HEK293T (cell line): ENCODE measurements at regions not wholly inside any gene's neighbourhood (a gene's known extent, or its start where the extent isn't known, plus 50 kb on each side); places are given as distances from the start of the nearest gene placed in this dataset.

Experiments
- CTCF ChIA-PET: fragments of 350-600 bp; formaldehyde crosslinking; extraction: SDS; loops from one replicate; lab custom pipeline; 2021; ENCODE audit warnings: antibody characterized with exemption, inconsistent platforms; lab: Yijun Ruan, JAX
- POLR2A ChIA-PET: fragments of 350-600 bp; formaldehyde crosslinking; extraction: SDS; loops from one replicate; lab custom pipeline; 2020; ENCODE audit warnings: antibody characterized with exemption, inconsistent platforms; lab: Yijun Ruan, JAX
- DNase-seq: peaks from one replicate; pipeline ENCODE4 v3.0.0; 2012; ENCODE audit warnings: mixed read lengths; ENCODE audit errors: extremely low spot score
- ARNT ChIP-seq: fragments of 450-650 bp; IDR thresholded peaks from 2 replicates; pipeline ENCODE4 v1.6.1; 2017; ENCODE audit warnings: mild to moderate bottlenecking
- BHLHE40 ChIP-seq: fragments of 450-650 bp; IDR thresholded peaks from 2 replicates; pipeline ENCODE4 v1.6.1; 2016; ENCODE audit warnings: mild to moderate bottlenecking, moderate library complexity, borderline replicate concordance
- CTBP1 ChIP-seq: fragments of 450-650 bp; IDR thresholded peaks from 2 replicates; pipeline ENCODE4 v1.6.1; 2016; ENCODE audit warnings: borderline replicate concordance
- ELF4 ChIP-seq: fragments of 450-650 bp; IDR thresholded peaks from 2 replicates; pipeline ENCODE4 v1.6.1; 2017; ENCODE audit warnings: antibody characterized with exemption
- FOXA1 ChIP-seq: fragments of 450-650 bp; IDR thresholded peaks from 2 replicates; pipeline ENCODE4 v1.6.1; 2016; ENCODE audit warnings: mild to moderate bottlenecking
- FOXK2 ChIP-seq: fragments of 450-650 bp; IDR thresholded peaks from 2 replicates; pipeline ENCODE4 v1.6.1; 2016; ENCODE audit warnings: mild to moderate bottlenecking
- FOXM1 ChIP-seq: fragments of 450-650 bp; IDR thresholded peaks from 2 replicates; pipeline ENCODE4 v1.6.1; 2017; ENCODE audit warnings: mild to moderate bottlenecking, borderline replicate concordance
- HDGF ChIP-seq: fragments of 450-650 bp; IDR thresholded peaks from 2 replicates; pipeline ENCODE4 v1.6.1; 2017; ENCODE audit warnings: antibody characterized with exemption, borderline replicate concordance
- L3MBTL2 ChIP-seq: fragments of 450-650 bp; conservative IDR thresholded peaks from 2 replicates; pipeline ENCODE4 v1.6.1; 2016; ENCODE audit warnings: mild to moderate bottlenecking
- LEF1 ChIP-seq: fragments of 450-650 bp; IDR thresholded peaks from 2 replicates; pipeline ENCODE4 v1.6.1; 2017; ENCODE audit warnings: mild to moderate bottlenecking, borderline replicate concordance
- NFRKB ChIP-seq: fragments of 450-650 bp; IDR thresholded peaks from 2 replicates; pipeline ENCODE4 v1.6.1; 2016; ENCODE audit warnings: mild to moderate bottlenecking, moderate library complexity
- PKNOX1 ChIP-seq: fragments of 450-650 bp; IDR thresholded peaks from 2 replicates; pipeline ENCODE4 v1.6.1; 2016
- SP1 ChIP-seq: fragments of 450-650 bp; IDR thresholded peaks from 2 replicates; pipeline ENCODE4 v1.6.1; 2017
- SUZ12 ChIP-seq: fragments of 450-650 bp; IDR thresholded peaks from 2 replicates; pipeline ENCODE4 v1.6.1; 2016; ENCODE audit warnings: mild to moderate bottlenecking
- TARDBP ChIP-seq: fragments of 450-650 bp; IDR thresholded peaks from 2 replicates; pipeline ENCODE4 v1.6.1; 2016
- ZNF384 ChIP-seq: fragments of 450-650 bp; IDR thresholded peaks from 2 replicates; pipeline ENCODE4 v1.6.1; 2016

- ChIA-PET POLR2A (no interaction called here), CTCF (interaction anchor here (0.8 kb wide), 1 partner anchor 285 kb away, joined by 5 read pairs; no protein-coding TSS in a partner anchor)
- DNase-seq, result no peak
- TF ChIP-seq LEF1 (no peak), PKNOX1 (no peak), SP1 (no peak), FOXM1 (no peak), L3MBTL2 (no peak), FOXK2 (no peak)
Observed at GRCh38 chr11:71383461-71383860, 64.7 kb downstream of the DHCR7 start.

- ChIA-PET POLR2A (no interaction called here), CTCF (no interaction called here)
- TF ChIP-seq FOXA1 (no peak), BHLHE40 (no peak), SUZ12 (no peak), LEF1 (no peak), ARNT (no peak), ZNF384 (no peak), ELF4 (no peak), FOXM1 (no peak), HDGF (no peak), TARDBP (no peak), CTBP1 (no peak)
- no peak for DNase-seq
Observed at GRCh38 chr11:71381781-71382505, 66.2 kb downstream of the DHCR7 start.

- ChIA-PET POLR2A (no interaction called here), CTCF (no interaction called here)
- no peak for TF ChIP-seq ZNF384
- no peak for TF ChIP-seq SUZ12
- TF ChIP-seq PKNOX1, result no peak
- no peak for TF ChIP-seq FOXK2
- no peak for TF ChIP-seq HDGF
- TF ChIP-seq ARNT, result no peak
- no peak for TF ChIP-seq BHLHE40
- TF ChIP-seq LEF1, result no peak
- TF ChIP-seq SP1, result no peak
- no peak for TF ChIP-seq ELF4
- TF ChIP-seq CTBP1, result no peak
- TF ChIP-seq FOXM1, result no peak
- TF ChIP-seq FOXA1, result no peak
- TF ChIP-seq TARDBP, result no peak
- no peak for TF ChIP-seq L3MBTL2
- no peak for DNase-seq
Observed at GRCh38 chr11:71379701-71380100, 68.5 kb downstream of the DHCR7 start.

- POLR2A ChIA-PET, result no interaction called here
- CTCF ChIA-PET, result no interaction called here
- TF ChIP-seq TARDBP (no peak), FOXA1 (no peak), L3MBTL2 (no peak), ELF4 (no peak), SP1 (no peak), NFRKB (no peak), ZNF384 (no peak)
- DNase-seq, result no peak
Observed at GRCh38 chr11:71373791-71374454, 74.3 kb downstream of the DHCR7 start.

- POLR2A ChIA-PET, result no interaction called here
- TF ChIP-seq SUZ12 (no peak), ZNF384 (no peak), TARDBP (no peak), ARNT (no peak), LEF1 (no peak), CTBP1 (no peak), ELF4 (no peak), PKNOX1 (no peak), HDGF (no peak), NFRKB (no peak), L3MBTL2 (no peak), FOXA1 (no peak), SP1 (no peak), FOXK2 (no peak), FOXM1 (no peak), BHLHE40 (no peak)
- DNase-seq, result no peak
- CTCF ChIA-PET, result no interaction called here
Observed at GRCh38 chr11:71372693-71373657, 75.2 kb downstream of the DHCR7 start.

- TF ChIP-seq FOXK2, result no peak
- TF ChIP-seq HDGF, result no peak
- no peak for TF ChIP-seq BHLHE40
- POLR2A ChIA-PET, result no interaction called here
- CTCF ChIA-PET, result no interaction called here
- DNase-seq, result no peak
Observed at GRCh38 chr11:71371674-71372069, 76.5 kb downstream of the DHCR7 start.
